Liver (tissue), 8 donors: ENCODE measurements at regions not wholly inside any gene's neighbourhood (a gene's known extent, or its start where the extent isn't known, plus 50 kb on each side); places are given as distances from the start of the nearest gene placed in this dataset.
A peak's percentile ranks its signal among the peaks of the same experiment; 100 is the strongest.

Experiments used
- DNase-seq: peaks from one replicate; pipeline ENCODE4 v3.0.0-alpha.2; 2017; ENCODE audit warnings: low spot score
- H3K27ac ChIP-seq, 2 donors: one replicate each; pipeline ENCODE4 v1.7.0; 2013; ENCODE audit warnings: inconsistent platforms in 2 of 2, low read length in 2 of 2, control low read depth in 1 of 2, low read depth in 1 of 2, mild to moderate bottlenecking in 1 of 2
- H3K27me3 ChIP-seq, 4 donors: one replicate each; pipeline versions ENCODE4 v1.6.1 to v1.7.0; 2013; ENCODE audit warnings: low read length in 3 of 4, inconsistent platforms in 1 of 4, mild to moderate bottlenecking in 1 of 4, moderate library complexity in 1 of 4; ENCODE audit not compliant: control insufficient read depth in 4 of 4, insufficient read depth in 4 of 4
- H3K36me3 ChIP-seq, 4 donors: one replicate each; pipeline versions ENCODE4 v1.6.1 to v1.7.0; 2013; ENCODE audit warnings: low read length in 3 of 4, mild to moderate bottlenecking in 3 of 4, low read depth in 1 of 4, moderate library complexity in 1 of 4; ENCODE audit not compliant: control insufficient read depth in 4 of 4, insufficient read depth in 3 of 4
- H3K4me1 ChIP-seq, 4 donors: one replicate each; pipeline versions ENCODE4 v1.6.1 to v1.7.0; 2013; ENCODE audit warnings: low read length in 3 of 4, mild to moderate bottlenecking in 3 of 4, moderate library complexity in 1 of 4; ENCODE audit not compliant: control insufficient read depth in 4 of 4, insufficient read depth in 4 of 4
- H3K4me3 ChIP-seq, 3 donors: one replicate each; pipeline versions ENCODE4 v1.6.1 to v1.7.0; 2013; ENCODE audit warnings: low read length in 3 of 3, control low read depth in 1 of 3, low read depth in 1 of 3, mild to moderate bottlenecking in 1 of 3
- H3K9ac ChIP-seq, 2 donors: one replicate each; pipeline ENCODE4 v1.7.0; 2013; ENCODE audit warnings: low read length in 2 of 2, mild to moderate bottlenecking in 2 of 2, moderate library complexity in 2 of 2, control low read depth in 1 of 2, low read depth in 1 of 2
- H3K9me3 ChIP-seq, 4 donors: one replicate each; pipeline versions ENCODE4 v1.6.1 to v1.7.0; 2013; ENCODE audit warnings: low read length in 3 of 4; ENCODE audit not compliant: control insufficient read depth in 4 of 4
- EGR1 ChIP-seq, 2 donors: IDR thresholded peaks; 2 replicates each; pipeline ENCODE4 v1.6.1; 2016 to 2018; ENCODE audit warnings: antibody characterized with exemption in 2 of 2, low read depth in 2 of 2
- FOXA2 ChIP-seq: IDR thresholded peaks from 2 replicates; pipeline ENCODE4 v1.6.1; 2016; ENCODE audit warnings: antibody characterized with exemption
- HNF4A ChIP-seq, 2 donors: conservative IDR thresholded peaks; 2 replicates each; pipeline ENCODE4 v1.6.1; 2016; ENCODE audit warnings: antibody characterized with exemption in 2 of 2, mild to moderate bottlenecking in 2 of 2
- HNF4G ChIP-seq: IDR thresholded peaks from 2 replicates; pipeline ENCODE4 v1.6.1; 2016; ENCODE audit warnings: antibody characterized with exemption
- JUND ChIP-seq, 2 donors: IDR thresholded peaks; 2 replicates each; pipeline ENCODE4 v1.6.1; 2016; ENCODE audit warnings: antibody characterized with exemption in 2 of 2
- NR2F2 ChIP-seq: IDR thresholded peaks from 2 replicates; pipeline ENCODE4 v1.6.1; 2016; ENCODE audit warnings: antibody characterized with exemption
- RAD21 ChIP-seq, 2 donors: IDR thresholded peaks; 2 replicates each; pipeline ENCODE4 v1.6.1; 2016; ENCODE audit warnings: antibody characterized with exemption in 2 of 2, mild to moderate bottlenecking in 2 of 2
- SP1 ChIP-seq: IDR thresholded peaks from 2 replicates; pipeline ENCODE4 v1.6.1; 2018; ENCODE audit warnings: antibody characterized with exemption, mild to moderate bottlenecking
- TAF1 ChIP-seq: conservative IDR thresholded peaks from 2 replicates; pipeline ENCODE4 v1.6.1; 2016; ENCODE audit warnings: antibody characterized with exemption, mild to moderate bottlenecking
- YY1 ChIP-seq: IDR thresholded peaks from 2 replicates; pipeline ENCODE4 v1.6.1; 2016; ENCODE audit warnings: antibody characterized with exemption, mild to moderate bottlenecking
- WGBS: extraction: QIAGEN DNeasy Blood & Tissue Kit; methylation state at CpG from one replicate; pipeline ENCODE4 v1.1.7; 2013; 5-methylcytosine and 5-hydroxymethylcytosine counted together
- TF ChIP-seq, protein P1 (sequence below): IDR thresholded peaks from 2 replicates; pipeline ENCODE4 v1.6.1; 2016; ENCODE audit warnings: antibody characterized with exemption
- TF ChIP-seq, protein P2 (sequence below): fragments of 150-350 bp; IDR thresholded peaks from 2 replicates; pipeline ENCODE4 v1.5.1; 2017; ENCODE audit warnings: improper control_type of control experiment, low read depth, low read length; ENCODE audit not compliant: missing input control
- TF ChIP-seq, protein P3 (sequence below): IDR thresholded peaks from 2 replicates; pipeline ENCODE4 v1.6.1; 2016; ENCODE audit warnings: antibody characterized with exemption, mild to moderate bottlenecking
- TF ChIP-seq, protein P4 (sequence below): IDR thresholded peaks from 2 replicates; pipeline ENCODE4 v1.6.1; 2016; ENCODE audit warnings: antibody characterized with exemption
- TF ChIP-seq, protein P5 (sequence below): IDR thresholded peaks from 2 replicates; pipeline ENCODE4 v1.6.1; 2016; ENCODE audit warnings: antibody characterized with exemption
- donor health status: healthy.
- donor health status: healthy.
- donor health status: healthy.
- donor health status: healthy.
- donor health status: healthy.

DNA sequence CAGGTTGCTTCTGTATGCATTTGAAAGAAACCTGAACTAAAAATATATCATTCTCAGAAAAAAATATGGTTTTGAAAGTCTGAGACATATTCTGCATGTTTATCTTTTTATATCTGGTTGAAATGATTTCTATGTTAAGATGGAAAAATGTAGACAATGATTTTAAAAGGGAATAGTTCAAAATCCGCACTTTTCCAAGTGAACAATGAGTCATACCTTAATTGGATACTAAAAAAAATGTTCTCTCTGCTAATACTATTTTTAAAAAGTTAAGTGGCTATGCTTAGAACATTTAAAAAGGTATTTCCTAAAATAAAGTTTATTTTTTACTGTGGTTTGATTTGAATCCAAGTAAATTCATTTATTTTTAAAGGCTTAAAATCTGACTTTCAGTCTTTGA is 801.4 kb downstream of the SLITRK6 start:
- 53% methylated on average over 1 of the region's 1 CpG for WGBS
- TF ChIP-seq, protein P1, sequence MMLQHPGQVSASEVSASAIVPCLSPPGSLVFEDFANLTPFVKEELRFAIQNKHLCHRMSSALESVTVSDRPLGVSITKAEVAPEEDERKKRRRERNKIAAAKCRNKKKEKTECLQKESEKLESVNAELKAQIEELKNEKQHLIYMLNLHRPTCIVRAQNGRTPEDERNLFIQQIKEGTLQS = no peak
- TF ChIP-seq SP1 (no peak), YY1 (no peak), FOXA2 (no peak), EGR1 (IDR thresholded peaks at IDR 0.05; ENCODE audit: low read depth in 2 of 2) (no peak)

DNA sequence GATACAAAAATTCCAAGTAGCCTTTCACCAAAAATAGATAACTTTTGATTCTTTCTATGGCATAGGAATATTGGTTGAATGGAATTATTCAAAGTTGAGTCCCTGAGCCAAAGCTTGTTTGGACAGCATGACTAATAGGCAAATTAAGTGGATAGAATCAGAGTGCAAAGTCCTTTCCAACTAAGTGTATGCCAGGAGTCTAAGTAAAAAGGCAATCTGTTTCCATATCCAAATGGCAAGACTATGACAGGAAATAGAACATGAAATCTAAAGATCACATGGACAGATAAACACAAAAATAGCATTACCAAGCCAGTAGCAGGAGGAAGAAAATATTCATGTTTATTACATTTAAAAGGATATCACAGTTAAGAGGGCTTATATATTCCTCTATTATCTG is 804.6 kb downstream of the SLITRK6 start:
- Histone ChIP-seq H3K9ac (no peak overlapping the region), H3K9me3 (no peaks in the 10 kb centered on the region), H3K4me3 (no peak overlapping the region), H3K36me3 (no peaks in the 10 kb centered on the region), H3K4me1 (no peaks in the 10 kb centered on the region), H3K27me3 (no peaks in the 10 kb centered on the region), H3K27ac (no peak overlapping the region)
- no peak for DNase-seq
- TF ChIP-seq HNF4G = peak; percentile 7
- no peak for TF ChIP-seq FOXA2
- no peak for TF ChIP-seq RAD21 (IDR thresholded peaks at IDR 0.05)
- TF ChIP-seq, protein P2, sequence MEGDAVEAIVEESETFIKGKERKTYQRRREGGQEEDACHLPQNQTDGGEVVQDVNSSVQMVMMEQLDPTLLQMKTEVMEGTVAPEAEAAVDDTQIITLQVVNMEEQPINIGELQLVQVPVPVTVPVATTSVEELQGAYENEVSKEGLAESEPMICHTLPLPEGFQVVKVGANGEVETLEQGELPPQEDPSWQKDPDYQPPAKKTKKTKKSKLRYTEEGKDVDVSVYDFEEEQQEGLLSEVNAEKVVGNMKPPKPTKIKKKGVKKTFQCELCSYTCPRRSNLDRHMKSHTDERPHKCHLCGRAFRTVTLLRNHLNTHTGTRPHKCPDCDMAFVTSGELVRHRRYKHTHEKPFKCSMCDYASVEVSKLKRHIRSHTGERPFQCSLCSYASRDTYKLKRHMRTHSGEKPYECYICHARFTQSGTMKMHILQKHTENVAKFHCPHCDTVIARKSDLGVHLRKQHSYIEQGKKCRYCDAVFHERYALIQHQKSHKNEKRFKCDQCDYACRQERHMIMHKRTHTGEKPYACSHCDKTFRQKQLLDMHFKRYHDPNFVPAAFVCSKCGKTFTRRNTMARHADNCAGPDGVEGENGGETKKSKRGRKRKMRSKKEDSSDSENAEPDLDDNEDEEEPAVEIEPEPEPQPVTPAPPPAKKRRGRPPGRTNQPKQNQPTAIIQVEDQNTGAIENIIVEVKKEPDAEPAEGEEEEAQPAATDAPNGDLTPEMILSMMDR = no peak
- TF ChIP-seq, protein P3, sequence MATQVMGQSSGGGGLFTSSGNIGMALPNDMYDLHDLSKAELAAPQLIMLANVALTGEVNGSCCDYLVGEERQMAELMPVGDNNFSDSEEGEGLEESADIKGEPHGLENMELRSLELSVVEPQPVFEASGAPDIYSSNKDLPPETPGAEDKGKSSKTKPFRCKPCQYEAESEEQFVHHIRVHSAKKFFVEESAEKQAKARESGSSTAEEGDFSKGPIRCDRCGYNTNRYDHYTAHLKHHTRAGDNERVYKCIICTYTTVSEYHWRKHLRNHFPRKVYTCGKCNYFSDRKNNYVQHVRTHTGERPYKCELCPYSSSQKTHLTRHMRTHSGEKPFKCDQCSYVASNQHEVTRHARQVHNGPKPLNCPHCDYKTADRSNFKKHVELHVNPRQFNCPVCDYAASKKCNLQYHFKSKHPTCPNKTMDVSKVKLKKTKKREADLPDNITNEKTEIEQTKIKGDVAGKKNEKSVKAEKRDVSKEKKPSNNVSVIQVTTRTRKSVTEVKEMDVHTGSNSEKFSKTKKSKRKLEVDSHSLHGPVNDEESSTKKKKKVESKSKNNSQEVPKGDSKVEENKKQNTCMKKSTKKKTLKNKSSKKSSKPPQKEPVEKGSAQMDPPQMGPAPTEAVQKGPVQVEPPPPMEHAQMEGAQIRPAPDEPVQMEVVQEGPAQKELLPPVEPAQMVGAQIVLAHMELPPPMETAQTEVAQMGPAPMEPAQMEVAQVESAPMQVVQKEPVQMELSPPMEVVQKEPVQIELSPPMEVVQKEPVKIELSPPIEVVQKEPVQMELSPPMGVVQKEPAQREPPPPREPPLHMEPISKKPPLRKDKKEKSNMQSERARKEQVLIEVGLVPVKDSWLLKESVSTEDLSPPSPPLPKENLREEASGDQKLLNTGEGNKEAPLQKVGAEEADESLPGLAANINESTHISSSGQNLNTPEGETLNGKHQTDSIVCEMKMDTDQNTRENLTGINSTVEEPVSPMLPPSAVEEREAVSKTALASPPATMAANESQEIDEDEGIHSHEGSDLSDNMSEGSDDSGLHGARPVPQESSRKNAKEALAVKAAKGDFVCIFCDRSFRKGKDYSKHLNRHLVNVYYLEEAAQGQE = no peak
- TF ChIP-seq, protein P4, sequence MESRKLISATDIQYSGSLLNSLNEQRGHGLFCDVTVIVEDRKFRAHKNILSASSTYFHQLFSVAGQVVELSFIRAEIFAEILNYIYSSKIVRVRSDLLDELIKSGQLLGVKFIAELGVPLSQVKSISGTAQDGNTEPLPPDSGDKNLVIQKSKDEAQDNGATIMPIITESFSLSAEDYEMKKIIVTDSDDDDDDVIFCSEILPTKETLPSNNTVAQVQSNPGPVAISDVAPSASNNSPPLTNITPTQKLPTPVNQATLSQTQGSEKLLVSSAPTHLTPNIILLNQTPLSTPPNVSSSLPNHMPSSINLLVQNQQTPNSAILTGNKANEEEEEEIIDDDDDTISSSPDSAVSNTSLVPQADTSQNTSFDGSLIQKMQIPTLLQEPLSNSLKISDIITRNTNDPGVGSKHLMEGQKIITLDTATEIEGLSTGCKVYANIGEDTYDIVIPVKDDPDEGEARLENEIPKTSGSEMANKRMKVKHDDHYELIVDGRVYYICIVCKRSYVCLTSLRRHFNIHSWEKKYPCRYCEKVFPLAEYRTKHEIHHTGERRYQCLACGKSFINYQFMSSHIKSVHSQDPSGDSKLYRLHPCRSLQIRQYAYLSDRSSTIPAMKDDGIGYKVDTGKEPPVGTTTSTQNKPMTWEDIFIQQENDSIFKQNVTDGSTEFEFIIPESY = no peak
- peak; percentile 25 for TF ChIP-seq SP1
- no peak for TF ChIP-seq EGR1 (IDR thresholded peaks at IDR 0.05; ENCODE audit: low read depth in 2 of 2)
- no peak for TF ChIP-seq NR2F2
- peak; percentile 67 to 77 for TF ChIP-seq HNF4A (conservative IDR thresholded peaks at IDR 0.05)
- TF ChIP-seq TAF1 = no peak
- TF ChIP-seq, protein P5, sequence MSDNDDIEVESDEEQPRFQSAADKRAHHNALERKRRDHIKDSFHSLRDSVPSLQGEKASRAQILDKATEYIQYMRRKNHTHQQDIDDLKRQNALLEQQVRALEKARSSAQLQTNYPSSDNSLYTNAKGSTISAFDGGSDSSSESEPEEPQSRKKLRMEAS = no peak
- peak in 1 of 2 donors; percentile 57 for TF ChIP-seq JUND (IDR thresholded peaks at IDR 0.05)
- no peak for TF ChIP-seq YY1

More for the DNA sequence above, 801.4 kb downstream of the SLITRK6 start:
- DNase-seq = no peak
- H3K9me3 ChIP-seq = no peaks in the 10 kb centered on the region
- H3K4me1 ChIP-seq = no peaks in the 10 kb centered on the region
- no peaks in the 10 kb centered on the region for H3K27me3 ChIP-seq
- H3K4me3 ChIP-seq = no peak overlapping the region
- no peak overlapping the region for H3K27ac ChIP-seq
- no peaks in the 10 kb centered on the region for H3K36me3 ChIP-seq
- no peak overlapping the region for H3K9ac ChIP-seq
